ENCODE measurements at regions not wholly inside any gene's neighbourhood (a gene's known extent, or its start where the extent isn't known, plus 50 kb on each side); places are given as distances from the start of the nearest gene placed in this dataset.

DNA sequence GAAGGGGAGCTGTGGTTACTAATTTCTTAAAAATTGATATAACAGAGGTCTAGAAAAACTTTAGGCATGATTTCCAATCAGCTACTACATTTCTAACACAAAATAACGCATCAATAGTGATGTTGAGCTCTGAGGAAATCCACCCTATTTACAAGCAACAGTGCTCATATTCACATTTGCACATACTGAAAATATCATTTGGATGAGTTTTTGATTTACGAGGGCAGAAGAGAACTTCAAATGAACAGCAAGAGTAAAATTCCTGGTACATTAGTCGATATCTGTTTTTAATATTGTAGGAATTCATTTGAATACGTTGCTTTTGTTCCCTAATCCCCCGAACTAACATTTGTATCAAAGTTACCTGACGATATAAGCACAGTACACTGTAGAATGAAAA is 761.0 kb upstream of the POU3F3 start (continued):
- TF ChIP-seq, protein P1, sequence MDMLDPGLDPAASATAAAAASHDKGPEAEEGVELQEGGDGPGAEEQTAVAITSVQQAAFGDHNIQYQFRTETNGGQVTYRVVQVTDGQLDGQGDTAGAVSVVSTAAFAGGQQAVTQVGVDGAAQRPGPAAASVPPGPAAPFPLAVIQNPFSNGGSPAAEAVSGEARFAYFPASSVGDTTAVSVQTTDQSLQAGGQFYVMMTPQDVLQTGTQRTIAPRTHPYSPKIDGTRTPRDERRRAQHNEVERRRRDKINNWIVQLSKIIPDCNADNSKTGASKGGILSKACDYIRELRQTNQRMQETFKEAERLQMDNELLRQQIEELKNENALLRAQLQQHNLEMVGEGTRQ (IDR thresholded peaks at IDR 0.05; ENCODE audit: low read length): no peak

All from H1 (cell line).